H1 (cell line): ENCODE measurements at regions not wholly inside any gene's neighbourhood (a gene's known extent, or its start where the extent isn't known, plus 50 kb on each side); places are given as distances from the start of the nearest gene placed in this dataset.

Source experiments
- SP4 ChIP-seq: IDR thresholded peaks from 2 replicates; pipeline ENCODE4 v1.6.1; 2012; ENCODE audit warnings: low read length, inconsistent platforms

- TF ChIP-seq SP4 = no peak
Measured at GRCh38 chr2:144249035-144249637, 270.8 kb downstream of the ZEB2 start (continued).
